WTC11 (cell line): ENCODE measurements at regions not wholly inside any gene's neighbourhood (a gene's known extent, or its start where the extent isn't known, plus 50 kb on each side); places are given as distances from the start of the nearest gene placed in this dataset.

Experiments used
- ATAC-seq: fragments of 200-7000 bp; cut with Tn5 transposase; 2 replicates; pipeline ENCODE4 v1.10.0; 2021; ENCODE audit warnings: mild to moderate bottlenecking, moderate library complexity
- CTCF ChIA-PET: fragments of 300-600 bp; sonication (Branson Sonifier 250); formaldehyde crosslinking; loops from one replicate; lab custom pipeline; 2021; ENCODE audit warnings: antibody characterized with exemption; lab: Charles Lee
- POLR2A ChIA-PET: fragments of 350-600 bp; sonication (Branson Sonifier 250); formaldehyde crosslinking; loops from one replicate; lab custom pipeline; 2021; ENCODE audit warnings: antibody characterized with exemption; lab: Charles Lee
- DNase-seq: peaks from one replicate; pipeline ENCODE4 v3.0.0; 2021; ENCODE audit warnings: low spot score
- H3K27ac Mint-ChIP-seq: 2 replicates; pipeline ENCODE4 v1.8.0; 2021; ENCODE audit warnings: mixed read lengths
- H3K27me3 Mint-ChIP-seq: 2 replicates; pipeline ENCODE4 v1.8.0; 2021; ENCODE audit warnings: low read depth, mild to moderate bottlenecking, moderate library complexity, mixed read lengths
- H3K36me3 Mint-ChIP-seq: 2 replicates; pipeline ENCODE4 v1.8.0; 2021; ENCODE audit warnings: mixed read lengths
- H3K4me1 Mint-ChIP-seq: 2 replicates; pipeline ENCODE4 v1.8.0; 2022; ENCODE audit warnings: mixed read lengths
- H3K4me3 Mint-ChIP-seq: 2 replicates; pipeline ENCODE4 v1.8.0; 2021; ENCODE audit warnings: mild to moderate bottlenecking, moderate library complexity, mixed read lengths
- H3K9me3 Mint-ChIP-seq: 2 replicates; pipeline ENCODE4 v1.8.0; 2021; ENCODE audit warnings: mixed read lengths
- ATF1 ChIP-seq: sonication (generic); formaldehyde crosslinking; IDR thresholded peaks from 2 replicates; pipeline ENCODE4 v1.8.1; 2023; ENCODE audit warnings: mild to moderate bottlenecking, moderate library complexity, missing genetic modification reagents
- CREM ChIP-seq: sonication (generic); formaldehyde crosslinking; IDR thresholded peaks from 2 replicates; pipeline ENCODE4 v1.8.1; 2022; ENCODE audit warnings: mild to moderate bottlenecking, missing genetic modification reagents, moderate library complexity
- GRHL2 ChIP-seq: fragments of 250-450 bp; sonication (Bioruptor Pico); IDR thresholded peaks from 2 replicates; pipeline ENCODE4 v1.8.0; 2022; ENCODE audit warnings: mild to moderate bottlenecking, moderate library complexity; ENCODE audit not compliant: insufficient replicate concordance, severe bottlenecking
- GTF2I ChIP-seq: fragments of 250-450 bp; sonication (Bioruptor Pico); conservative IDR thresholded peaks from 2 replicates; pipeline ENCODE4 v1.4.0; 2021; ENCODE audit warnings: mild to moderate bottlenecking
- HMGA2 ChIP-seq: fragments of 250-450 bp; sonication (Bioruptor Pico); IDR thresholded peaks from 2 replicates; pipeline ENCODE4 v1.4.0; 2021; ENCODE audit warnings: mild to moderate bottlenecking, moderate library complexity
- NR1H2 ChIP-seq: sonication (generic); formaldehyde crosslinking; IDR thresholded peaks from 2 replicates; pipeline ENCODE4 v1.9.0; 2021; ENCODE audit warnings: mild to moderate bottlenecking, moderate library complexity, missing genetic modification reagents
- TCF7 ChIP-seq: sonication (generic); formaldehyde crosslinking; IDR thresholded peaks from 2 replicates; pipeline ENCODE4 v1.8.0; 2022; ENCODE audit warnings: mild to moderate bottlenecking, low read depth, missing genetic modification reagents, moderate library complexity
- ZNF232 ChIP-seq: sonication (generic); formaldehyde crosslinking; IDR thresholded peaks from 2 replicates; pipeline ENCODE4 v1.8.0; 2022; ENCODE audit warnings: mild to moderate bottlenecking, missing genetic modification reagents
- ZNF396 ChIP-seq: fragments of 250-450 bp; sonication (Bioruptor Pico); IDR thresholded peaks from 2 replicates; pipeline ENCODE4 v1.8.0; 2021; ENCODE audit warnings: mild to moderate bottlenecking, moderate library complexity, borderline replicate concordance
- TF ChIP-seq, protein P1 (sequence below): sonication (generic); formaldehyde crosslinking; IDR thresholded peaks from 2 replicates; pipeline ENCODE4 v1.8.1; 2023; ENCODE audit warnings: mild to moderate bottlenecking, moderate library complexity, missing genetic modification reagents
- TF ChIP-seq, protein P2 (sequence below): sonication (generic); formaldehyde crosslinking; IDR thresholded peaks from 2 replicates; pipeline ENCODE4 v1.8.0; 2022; ENCODE audit warnings: missing genetic modification reagents
- TF ChIP-seq, protein P3 (sequence below): sonication (generic); formaldehyde crosslinking; IDR thresholded peaks from 2 replicates; pipeline ENCODE4 v1.8.1; 2022; ENCODE audit warnings: missing genetic modification reagents, borderline replicate concordance
- TF ChIP-seq, protein P4 (sequence below): sonication (generic); formaldehyde crosslinking; IDR thresholded peaks from 2 replicates; pipeline ENCODE4 v1.8.1; 2022; ENCODE audit warnings: mild to moderate bottlenecking, missing genetic modification reagents, moderate library complexity, borderline replicate concordance
- TF ChIP-seq, protein P5 (sequence below): sonication (generic); formaldehyde crosslinking; IDR thresholded peaks from 2 replicates; pipeline ENCODE4 v1.8.0; 2022; ENCODE audit warnings: mild to moderate bottlenecking, missing genetic modification reagents
- TF ChIP-seq, protein P6 (sequence below): fragments of 250-450 bp; sonication (Bioruptor Pico); IDR thresholded peaks from 2 replicates; pipeline ENCODE4 v2.1.2; 2022; ENCODE audit warnings: mild to moderate bottlenecking, moderate library complexity
- TF ChIP-seq, protein P7 (sequence below): sonication (generic); formaldehyde crosslinking; IDR thresholded peaks from 2 replicates; pipeline ENCODE4 v1.8.0; 2023; ENCODE audit warnings: missing genetic modification reagents, mild to moderate bottlenecking, borderline replicate concordance

DNA sequence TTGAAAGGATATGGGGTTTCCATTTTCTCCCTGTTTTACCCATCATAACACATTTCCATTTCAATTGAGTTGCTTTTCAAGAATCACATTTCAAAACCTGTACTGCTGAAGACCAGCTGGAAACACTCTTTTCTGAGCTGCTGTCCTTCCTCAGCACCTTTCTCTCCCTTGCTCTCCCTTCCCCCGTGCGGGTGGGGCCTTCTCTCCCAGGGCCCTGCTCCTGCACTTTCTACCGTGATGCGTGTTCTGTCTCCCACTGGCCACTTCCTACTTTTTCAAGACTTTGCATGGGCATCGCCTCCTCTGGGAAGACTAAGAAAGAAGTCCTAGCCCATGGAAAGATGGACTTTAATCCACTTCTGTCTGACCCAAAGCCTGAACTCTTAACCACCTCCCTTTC is 390.4 kb downstream of the PTPRU start:
- Mint-ChIP-seq H3K36me3 (no peaks in the 10 kb centered on the region), H3K4me3 (no peak overlapping the region), H3K27ac (no peak overlapping the region), H3K4me1 (no peaks in the 10 kb centered on the region), H3K9me3 (peaks cover 9% of the 10 kb centered on the region), H3K27me3 (no peaks in the 10 kb centered on the region)
- ATAC-seq (no peak), DNase-seq (no peak)
- ChIA-PET POLR2A (interaction anchor here (0.6 kb wide), 1 partner anchor 269 kb away, joined by 3 read pairs; no protein-coding TSS in a partner anchor), CTCF (no interaction called here)
- TF ChIP-seq, protein P1, sequence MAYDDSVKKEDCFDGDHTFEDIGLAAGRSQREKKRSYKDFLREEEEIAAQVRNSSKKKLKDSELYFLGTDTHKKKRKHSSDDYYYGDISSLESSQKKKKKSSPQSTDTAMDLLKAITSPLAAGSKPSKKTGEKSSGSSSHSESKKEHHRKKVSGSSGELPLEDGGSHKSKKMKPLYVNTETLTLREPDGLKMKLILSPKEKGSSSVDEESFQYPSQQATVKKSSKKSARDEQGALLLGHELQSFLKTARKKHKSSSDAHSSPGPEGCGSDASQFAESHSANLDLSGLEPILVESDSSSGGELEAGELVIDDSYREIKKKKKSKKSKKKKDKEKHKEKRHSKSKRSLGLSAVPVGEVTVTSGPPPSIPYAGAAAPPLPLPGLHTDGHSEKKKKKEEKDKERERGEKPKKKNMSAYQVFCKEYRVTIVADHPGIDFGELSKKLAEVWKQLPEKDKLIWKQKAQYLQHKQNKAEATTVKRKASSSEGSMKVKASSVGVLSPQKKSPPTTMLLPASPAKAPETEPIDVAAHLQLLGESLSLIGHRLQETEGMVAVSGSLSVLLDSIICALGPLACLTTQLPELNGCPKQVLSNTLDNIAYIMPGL (CRISPR knock-in tag), result no peak
- TF ChIP-seq ZNF396 (CRISPR knock-in tag) (no peak), CREM (CRISPR knock-in tag) (no peak), GRHL2 (CRISPR knock-in tag) (no peak), HMGA2 (no peak), GTF2I (no peak), ATF1 (no peak), NR1H2 (CRISPR knock-in tag) (no peak), TCF7 (CRISPR knock-in tag) (no peak), ZNF232 (CRISPR knock-in tag) (no peak)
- TF ChIP-seq, protein P2, sequence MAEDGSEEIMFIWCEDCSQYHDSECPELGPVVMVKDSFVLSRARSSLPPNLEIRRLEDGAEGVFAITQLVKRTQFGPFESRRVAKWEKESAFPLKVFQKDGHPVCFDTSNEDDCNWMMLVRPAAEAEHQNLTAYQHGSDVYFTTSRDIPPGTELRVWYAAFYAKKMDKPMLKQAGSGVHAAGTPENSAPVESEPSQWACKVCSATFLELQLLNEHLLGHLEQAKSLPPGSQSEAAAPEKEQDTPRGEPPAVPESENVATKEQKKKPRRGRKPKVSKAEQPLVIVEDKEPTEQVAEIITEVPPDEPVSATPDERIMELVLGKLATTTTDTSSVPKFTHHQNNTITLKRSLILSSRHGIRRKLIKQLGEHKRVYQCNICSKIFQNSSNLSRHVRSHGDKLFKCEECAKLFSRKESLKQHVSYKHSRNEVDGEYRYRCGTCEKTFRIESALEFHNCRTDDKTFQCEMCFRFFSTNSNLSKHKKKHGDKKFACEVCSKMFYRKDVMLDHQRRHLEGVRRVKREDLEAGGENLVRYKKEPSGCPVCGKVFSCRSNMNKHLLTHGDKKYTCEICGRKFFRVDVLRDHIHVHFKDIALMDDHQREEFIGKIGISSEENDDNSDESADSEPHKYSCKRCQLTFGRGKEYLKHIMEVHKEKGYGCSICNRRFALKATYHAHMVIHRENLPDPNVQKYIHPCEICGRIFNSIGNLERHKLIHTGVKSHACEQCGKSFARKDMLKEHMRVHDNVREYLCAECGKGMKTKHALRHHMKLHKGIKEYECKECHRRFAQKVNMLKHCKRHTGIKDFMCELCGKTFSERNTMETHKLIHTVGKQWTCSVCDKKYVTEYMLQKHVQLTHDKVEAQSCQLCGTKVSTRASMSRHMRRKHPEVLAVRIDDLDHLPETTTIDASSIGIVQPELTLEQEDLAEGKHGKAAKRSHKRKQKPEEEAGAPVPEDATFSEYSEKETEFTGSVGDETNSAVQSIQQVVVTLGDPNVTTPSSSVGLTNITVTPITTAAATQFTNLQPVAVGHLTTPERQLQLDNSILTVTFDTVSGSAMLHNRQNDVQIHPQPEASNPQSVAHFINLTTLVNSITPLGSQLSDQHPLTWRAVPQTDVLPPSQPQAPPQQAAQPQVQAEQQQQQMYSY (CRISPR knock-in tag), result no peak
- TF ChIP-seq, protein P3, sequence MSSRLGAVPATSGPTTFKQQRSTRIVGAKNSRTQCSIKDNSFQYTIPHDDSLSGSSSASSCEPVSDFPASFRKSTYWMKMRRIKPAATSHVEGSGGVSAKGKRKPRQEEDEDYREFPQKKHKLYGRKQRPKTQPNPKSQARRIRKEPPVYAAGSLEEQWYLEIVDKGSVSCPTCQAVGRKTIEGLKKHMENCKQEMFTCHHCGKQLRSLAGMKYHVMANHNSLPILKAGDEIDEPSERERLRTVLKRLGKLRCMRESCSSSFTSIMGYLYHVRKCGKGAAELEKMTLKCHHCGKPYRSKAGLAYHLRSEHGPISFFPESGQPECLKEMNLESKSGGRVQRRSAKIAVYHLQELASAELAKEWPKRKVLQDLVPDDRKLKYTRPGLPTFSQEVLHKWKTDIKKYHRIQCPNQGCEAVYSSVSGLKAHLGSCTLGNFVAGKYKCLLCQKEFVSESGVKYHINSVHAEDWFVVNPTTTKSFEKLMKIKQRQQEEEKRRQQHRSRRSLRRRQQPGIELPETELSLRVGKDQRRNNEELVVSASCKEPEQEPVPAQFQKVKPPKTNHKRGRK, result no peak
- TF ChIP-seq, protein P4, sequence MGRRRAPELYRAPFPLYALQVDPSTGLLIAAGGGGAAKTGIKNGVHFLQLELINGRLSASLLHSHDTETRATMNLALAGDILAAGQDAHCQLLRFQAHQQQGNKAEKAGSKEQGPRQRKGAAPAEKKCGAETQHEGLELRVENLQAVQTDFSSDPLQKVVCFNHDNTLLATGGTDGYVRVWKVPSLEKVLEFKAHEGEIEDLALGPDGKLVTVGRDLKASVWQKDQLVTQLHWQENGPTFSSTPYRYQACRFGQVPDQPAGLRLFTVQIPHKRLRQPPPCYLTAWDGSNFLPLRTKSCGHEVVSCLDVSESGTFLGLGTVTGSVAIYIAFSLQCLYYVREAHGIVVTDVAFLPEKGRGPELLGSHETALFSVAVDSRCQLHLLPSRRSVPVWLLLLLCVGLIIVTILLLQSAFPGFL (CRISPR knock-in tag), result no peak
- TF ChIP-seq, protein P5, sequence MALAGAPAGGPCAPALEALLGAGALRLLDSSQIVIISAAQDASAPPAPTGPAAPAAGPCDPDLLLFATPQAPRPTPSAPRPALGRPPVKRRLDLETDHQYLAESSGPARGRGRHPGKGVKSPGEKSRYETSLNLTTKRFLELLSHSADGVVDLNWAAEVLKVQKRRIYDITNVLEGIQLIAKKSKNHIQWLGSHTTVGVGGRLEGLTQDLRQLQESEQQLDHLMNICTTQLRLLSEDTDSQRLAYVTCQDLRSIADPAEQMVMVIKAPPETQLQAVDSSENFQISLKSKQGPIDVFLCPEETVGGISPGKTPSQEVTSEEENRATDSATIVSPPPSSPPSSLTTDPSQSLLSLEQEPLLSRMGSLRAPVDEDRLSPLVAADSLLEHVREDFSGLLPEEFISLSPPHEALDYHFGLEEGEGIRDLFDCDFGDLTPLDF (CRISPR knock-in tag), result no peak
- TF ChIP-seq, protein P6, sequence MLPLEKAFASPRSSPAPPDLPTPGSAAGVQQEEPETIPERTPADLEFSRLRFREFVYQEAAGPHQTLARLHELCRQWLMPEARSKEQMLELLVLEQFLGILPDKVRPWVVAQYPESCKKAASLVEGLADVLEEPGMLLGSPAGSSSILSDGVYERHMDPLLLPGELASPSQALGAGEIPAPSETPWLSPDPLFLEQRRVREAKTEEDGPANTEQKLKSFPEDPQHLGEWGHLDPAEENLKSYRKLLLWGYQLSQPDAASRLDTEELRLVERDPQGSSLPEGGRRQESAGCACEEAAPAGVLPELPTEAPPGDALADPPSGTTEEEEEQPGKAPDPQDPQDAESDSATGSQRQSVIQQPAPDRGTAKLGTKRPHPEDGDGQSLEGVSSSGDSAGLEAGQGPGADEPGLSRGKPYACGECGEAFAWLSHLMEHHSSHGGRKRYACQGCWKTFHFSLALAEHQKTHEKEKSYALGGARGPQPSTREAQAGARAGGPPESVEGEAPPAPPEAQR (CRISPR knock-in tag), result no peak
- TF ChIP-seq, protein P7, sequence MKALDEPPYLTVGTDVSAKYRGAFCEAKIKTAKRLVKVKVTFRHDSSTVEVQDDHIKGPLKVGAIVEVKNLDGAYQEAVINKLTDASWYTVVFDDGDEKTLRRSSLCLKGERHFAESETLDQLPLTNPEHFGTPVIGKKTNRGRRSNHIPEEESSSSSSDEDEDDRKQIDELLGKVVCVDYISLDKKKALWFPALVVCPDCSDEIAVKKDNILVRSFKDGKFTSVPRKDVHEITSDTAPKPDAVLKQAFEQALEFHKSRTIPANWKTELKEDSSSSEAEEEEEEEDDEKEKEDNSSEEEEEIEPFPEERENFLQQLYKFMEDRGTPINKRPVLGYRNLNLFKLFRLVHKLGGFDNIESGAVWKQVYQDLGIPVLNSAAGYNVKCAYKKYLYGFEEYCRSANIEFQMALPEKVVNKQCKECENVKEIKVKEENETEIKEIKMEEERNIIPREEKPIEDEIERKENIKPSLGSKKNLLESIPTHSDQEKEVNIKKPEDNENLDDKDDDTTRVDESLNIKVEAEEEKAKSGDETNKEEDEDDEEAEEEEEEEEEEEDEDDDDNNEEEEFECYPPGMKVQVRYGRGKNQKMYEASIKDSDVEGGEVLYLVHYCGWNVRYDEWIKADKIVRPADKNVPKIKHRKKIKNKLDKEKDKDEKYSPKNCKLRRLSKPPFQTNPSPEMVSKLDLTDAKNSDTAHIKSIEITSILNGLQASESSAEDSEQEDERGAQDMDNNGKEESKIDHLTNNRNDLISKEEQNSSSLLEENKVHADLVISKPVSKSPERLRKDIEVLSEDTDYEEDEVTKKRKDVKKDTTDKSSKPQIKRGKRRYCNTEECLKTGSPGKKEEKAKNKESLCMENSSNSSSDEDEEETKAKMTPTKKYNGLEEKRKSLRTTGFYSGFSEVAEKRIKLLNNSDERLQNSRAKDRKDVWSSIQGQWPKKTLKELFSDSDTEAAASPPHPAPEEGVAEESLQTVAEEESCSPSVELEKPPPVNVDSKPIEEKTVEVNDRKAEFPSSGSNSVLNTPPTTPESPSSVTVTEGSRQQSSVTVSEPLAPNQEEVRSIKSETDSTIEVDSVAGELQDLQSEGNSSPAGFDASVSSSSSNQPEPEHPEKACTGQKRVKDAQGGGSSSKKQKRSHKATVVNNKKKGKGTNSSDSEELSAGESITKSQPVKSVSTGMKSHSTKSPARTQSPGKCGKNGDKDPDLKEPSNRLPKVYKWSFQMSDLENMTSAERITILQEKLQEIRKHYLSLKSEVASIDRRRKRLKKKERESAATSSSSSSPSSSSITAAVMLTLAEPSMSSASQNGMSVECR (CRISPR knock-in tag), result no peak
